SK-N-SH (cell line): ENCODE measurements at regions not wholly inside any gene's neighbourhood (a gene's known extent, or its start where the extent isn't known, plus 50 kb on each side); places are given as distances from the start of the nearest gene placed in this dataset.

ENCODE experiments used
- CTCF ChIP-seq: fragments of 200-600 bp; sonication (generic); IDR thresholded peaks from 2 replicates; pipeline ENCODE4 v1.6.1; 2017; ENCODE audit warnings: antibody characterized with exemption, mild to moderate bottlenecking, moderate library complexity
- ELF1 ChIP-seq: IDR thresholded peaks from 2 replicates; pipeline ENCODE4 v1.4.0; 2012
- EP300 ChIP-seq, 2 experiments: IDR thresholded peaks; 2 replicates each; pipeline versions ENCODE4 v1.4.0 to v1.6.1; 2012; ENCODE audit warnings: borderline replicate concordance in 1 of 2, low read depth in 1 of 2, low read length in 1 of 2
- FOXM1 ChIP-seq: IDR thresholded peaks from 2 replicates; pipeline ENCODE4 v1.4.0; 2012; ENCODE audit warnings: low read depth, mild to moderate bottlenecking
- NFIC ChIP-seq: IDR thresholded peaks from 2 replicates; pipeline ENCODE4 v1.4.0; 2012; ENCODE audit warnings: borderline replicate concordance
- POLR2AphosphoS5 ChIP-seq: IDR thresholded peaks from 2 replicates; pipeline ENCODE4 v1.6.1; 2012; ENCODE audit warnings: low read depth, low read length
- RAD21 ChIP-seq: IDR thresholded peaks from 2 replicates; pipeline ENCODE4 v1.6.1; 2012; ENCODE audit warnings: mild to moderate bottlenecking, low read length
- YY1 ChIP-seq: IDR thresholded peaks from 2 replicates; pipeline ENCODE4 v1.4.0; 2012; ENCODE audit warnings: low read depth, mild to moderate bottlenecking
- TF ChIP-seq, protein P1 (sequence below): IDR thresholded peaks from 2 replicates; pipeline ENCODE4 v1.4.0; 2012; ENCODE audit warnings: low read depth
- TF ChIP-seq, protein P2 (sequence below): fragments of 150-350 bp; IDR thresholded peaks from 2 replicates; pipeline ENCODE4 v1.6.1; 2017; ENCODE audit warnings: antibody characterized with exemption, low read length, low read depth, borderline replicate concordance

GRCh38 chr2:37846207-37846606 is 78.9 kb upstream of the RMDN2 start:
- no peak for TF ChIP-seq POLR2AphosphoS5
- TF ChIP-seq CTCF, result no peak
- TF ChIP-seq, protein P1, sequence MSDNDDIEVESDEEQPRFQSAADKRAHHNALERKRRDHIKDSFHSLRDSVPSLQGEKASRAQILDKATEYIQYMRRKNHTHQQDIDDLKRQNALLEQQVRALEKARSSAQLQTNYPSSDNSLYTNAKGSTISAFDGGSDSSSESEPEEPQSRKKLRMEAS, result no peak
- no peak for TF ChIP-seq EP300 (IDR thresholded peaks at IDR 0.05; ENCODE audit: borderline replicate concordance in 1 of 2, low read depth in 1 of 2, low read length in 1 of 2)
- TF ChIP-seq, protein P2, sequence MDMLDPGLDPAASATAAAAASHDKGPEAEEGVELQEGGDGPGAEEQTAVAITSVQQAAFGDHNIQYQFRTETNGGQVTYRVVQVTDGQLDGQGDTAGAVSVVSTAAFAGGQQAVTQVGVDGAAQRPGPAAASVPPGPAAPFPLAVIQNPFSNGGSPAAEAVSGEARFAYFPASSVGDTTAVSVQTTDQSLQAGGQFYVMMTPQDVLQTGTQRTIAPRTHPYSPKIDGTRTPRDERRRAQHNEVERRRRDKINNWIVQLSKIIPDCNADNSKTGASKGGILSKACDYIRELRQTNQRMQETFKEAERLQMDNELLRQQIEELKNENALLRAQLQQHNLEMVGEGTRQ, result no peak
- TF ChIP-seq YY1, result no peak
- TF ChIP-seq FOXM1, result no peak
- TF ChIP-seq ELF1, result no peak
- TF ChIP-seq NFIC, result no peak
- TF ChIP-seq RAD21, result no peak
